ENCODE measurements at regions not wholly inside any gene's neighbourhood (a gene's known extent, or its start where the extent isn't known, plus 50 kb on each side); places are given as distances from the start of the nearest gene placed in this dataset.
"Not testable (repeated sequence)": the region's sequence is repeated elsewhere in the genome, so short reads cannot be mapped to it uniquely, and the experiment has no call there.

DNA sequence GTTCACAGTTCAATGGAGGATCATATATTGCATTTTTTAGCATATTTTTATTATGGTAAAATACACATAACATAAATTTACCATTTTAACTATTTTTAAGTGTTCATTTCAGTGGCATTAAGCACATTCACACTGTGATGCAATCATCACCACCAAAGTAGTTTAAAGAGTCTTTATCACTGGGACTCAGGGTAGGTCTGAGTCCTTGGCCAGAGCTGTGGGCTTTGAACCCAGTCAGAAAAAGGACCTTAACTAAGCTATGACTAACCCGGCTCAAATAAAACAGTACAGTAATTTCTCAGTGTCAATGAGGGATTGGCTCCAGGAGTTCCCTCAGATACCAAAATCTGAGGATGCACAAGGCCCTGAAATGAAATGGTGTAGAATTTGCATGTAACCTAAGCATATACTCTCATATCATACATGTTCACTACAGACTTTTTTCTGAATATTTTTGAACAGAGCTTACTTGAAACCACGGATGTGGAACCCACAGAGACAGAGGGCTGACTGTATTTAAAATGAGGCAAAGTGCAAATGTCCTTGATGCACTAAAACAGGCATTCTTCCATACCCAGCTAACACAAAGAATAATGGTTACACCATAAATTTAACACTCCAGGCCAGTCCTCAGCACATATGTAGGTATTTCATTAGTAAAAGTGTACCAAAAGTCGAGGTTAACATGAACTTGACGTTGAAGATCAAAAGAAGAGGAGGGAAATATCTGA is 246.2 kb downstream of the LNPK start:
- DNase-seq (ENCODE audit: low spot score) = no peak

DNA sequence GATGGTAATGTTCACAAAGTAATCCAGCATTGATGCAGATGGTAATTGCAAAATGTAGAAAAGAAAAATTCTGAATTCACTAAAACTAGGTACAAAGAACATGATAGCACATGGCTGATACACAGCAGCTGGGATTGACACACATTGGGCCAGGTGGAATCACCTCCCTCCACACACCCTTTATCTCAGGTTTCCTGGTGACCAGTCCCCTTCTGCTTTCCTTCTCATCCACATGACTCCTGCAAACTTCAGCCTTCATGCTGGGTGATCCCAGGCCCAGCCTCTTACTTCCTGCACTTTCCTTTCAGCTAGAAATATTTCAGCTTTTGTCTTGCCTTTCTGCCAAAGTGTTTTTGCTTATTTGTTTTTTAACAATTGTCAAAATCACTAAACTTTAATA is 246.9 kb downstream of the LNPK start:
- no peak for DNase-seq (ENCODE audit: low spot score)

DNA sequence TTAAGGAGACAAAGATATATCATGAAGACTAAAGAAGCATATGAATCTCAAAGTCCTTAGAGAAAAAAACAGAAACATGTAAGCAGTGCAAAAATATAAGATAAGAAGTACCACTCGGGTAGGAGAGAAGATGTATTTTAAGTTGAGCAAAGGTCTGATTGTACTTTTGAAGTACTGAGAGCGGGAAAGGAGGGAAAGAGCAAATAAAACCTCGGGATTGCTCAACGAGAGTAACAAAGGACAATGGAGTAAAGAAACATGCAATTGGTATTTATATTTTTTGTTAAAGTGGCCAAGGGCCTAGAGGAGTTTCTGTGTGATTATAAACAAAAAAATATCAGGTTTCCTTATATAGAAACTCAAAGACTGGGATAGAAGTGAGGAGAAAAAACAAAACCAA is 251.9 kb downstream of the LNPK start:
- DNase-seq (ENCODE audit: low spot score) = no peak

DNA sequence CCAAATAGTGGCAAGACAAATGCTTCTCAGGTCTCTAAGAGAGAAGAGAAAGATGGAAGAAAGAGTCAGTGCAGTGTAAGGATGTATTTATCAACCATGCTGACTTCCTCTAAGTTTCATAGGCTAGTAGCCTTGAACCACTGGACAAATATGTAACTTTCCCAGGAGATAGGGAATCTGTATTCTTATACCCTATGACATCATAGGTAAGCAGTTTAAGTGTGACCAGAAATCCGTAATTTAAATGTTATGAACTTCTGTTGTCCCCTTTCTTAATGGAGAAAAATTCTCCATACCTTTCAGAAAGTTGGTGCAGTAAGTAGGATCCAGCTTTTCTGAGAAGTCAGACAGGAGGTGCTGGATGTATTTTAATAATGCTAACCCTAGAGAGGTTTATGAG is 256.2 kb downstream of the LNPK start:
- no peak for DNase-seq (ENCODE audit: low spot score)

DNA sequence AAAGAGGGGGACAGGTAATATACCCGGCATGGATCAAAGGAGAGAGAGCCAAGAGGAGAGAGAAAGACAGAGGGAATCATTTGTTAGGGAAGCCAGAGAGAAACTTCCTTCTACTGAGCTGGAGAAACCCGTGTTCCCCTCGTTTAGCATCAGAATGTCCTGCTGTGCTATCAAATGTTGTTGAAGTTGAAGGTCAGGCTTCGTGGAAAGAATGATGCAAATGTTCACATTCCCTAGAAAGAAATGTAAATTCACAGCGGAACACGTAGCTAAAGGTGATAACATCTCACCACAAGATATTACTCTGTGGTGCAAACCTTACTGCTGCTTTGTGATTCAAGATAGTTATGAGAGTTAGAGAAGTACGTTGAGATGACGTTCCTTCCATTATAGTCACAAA is 258.1 kb downstream of the LNPK start:
- DNase-seq (ENCODE audit: low spot score) = no peak

DNA sequence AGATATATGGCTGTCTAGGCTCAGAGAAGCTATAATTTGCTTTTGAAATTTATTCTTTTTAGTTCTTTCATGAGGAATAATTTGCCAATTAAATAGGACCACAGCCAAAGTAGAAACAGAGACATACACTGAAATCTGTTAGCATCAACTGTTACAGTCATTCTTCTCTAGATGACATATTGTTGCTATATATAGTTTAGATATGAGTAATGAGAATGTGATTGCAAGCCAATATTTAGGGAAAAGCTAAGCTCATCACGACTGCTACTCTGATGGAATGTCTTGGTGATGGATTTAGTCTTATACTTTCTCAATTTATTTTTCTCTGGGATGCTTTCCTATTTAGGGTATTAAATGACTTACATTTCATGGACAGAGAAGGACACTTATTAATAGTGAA is 259.1 kb downstream of the LNPK start:
- DNase-seq (ENCODE audit: low spot score) = no peak

DNA sequence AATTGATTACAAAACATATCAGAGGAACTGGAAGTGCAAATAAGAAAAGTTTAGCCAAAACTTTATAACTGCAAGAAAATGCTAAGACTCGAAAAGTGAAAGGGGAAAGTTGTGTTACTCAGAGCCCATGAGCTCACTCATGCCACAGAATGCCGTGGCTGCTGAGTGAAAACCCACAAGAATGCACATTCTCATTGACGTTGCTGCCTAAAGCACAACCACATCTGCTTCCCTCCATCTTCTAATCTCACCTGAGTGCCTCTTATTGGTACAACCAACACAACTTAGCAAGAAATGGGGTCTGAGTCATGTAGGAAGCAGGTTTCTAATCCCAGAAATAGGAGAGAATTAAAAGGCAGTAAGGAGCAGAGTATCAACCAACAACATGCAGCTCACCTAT is 259.7 kb downstream of the LNPK start:
- no peak for DNase-seq (ENCODE audit: low spot score)

DNA sequence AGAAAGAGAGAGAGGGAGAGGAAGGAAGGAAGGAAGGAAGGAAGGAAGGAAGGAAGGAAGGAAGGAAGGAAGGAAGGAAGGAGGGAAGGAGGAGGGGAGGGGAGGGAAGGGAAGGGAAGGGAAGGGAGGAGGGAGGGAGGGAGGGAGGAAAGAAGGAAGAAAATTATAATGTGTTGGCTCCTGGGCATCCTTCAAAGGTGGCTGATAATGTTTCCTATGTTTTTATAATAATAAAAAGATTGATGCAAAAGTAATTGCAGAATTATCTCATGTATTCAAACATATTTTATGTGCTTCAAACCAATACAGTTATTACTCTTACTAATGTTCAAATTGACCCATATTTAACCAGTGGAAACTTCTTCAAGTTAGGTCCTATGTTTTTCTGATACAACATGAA is 260.9 kb downstream of the LNPK start:
- no peak for DNase-seq (ENCODE audit: low spot score)

DNA sequence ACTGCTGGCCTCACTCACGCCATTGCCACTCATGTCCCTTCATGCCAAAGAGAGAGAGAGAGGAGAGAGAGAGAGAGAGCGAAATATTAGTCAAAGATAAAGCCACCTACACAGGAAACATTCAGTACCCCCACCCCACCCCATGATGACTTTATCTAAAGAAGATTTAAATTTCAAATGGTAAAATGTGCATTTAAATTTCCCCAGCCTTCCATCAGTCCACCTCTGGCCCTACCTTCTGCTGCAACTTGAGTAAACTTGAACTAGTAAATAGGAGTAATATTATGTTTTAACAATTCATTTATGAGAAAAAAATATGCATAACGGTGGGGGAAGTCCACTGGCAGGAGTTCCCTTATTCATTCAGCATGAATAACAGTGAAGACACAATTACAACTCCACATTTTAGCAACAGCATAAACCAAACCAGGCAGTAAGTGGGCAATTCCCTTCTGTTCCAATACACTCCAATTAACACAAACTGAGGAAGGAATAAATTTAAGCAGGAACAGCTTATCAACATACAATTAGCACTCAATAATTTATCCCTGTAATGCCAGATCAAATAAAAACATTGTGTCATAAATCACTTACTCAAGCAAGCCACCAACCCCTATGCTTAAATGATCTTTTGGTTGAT is 264.2 kb downstream of the LNPK start:
- no peak for DNase-seq (ENCODE audit: low spot score)

DNA sequence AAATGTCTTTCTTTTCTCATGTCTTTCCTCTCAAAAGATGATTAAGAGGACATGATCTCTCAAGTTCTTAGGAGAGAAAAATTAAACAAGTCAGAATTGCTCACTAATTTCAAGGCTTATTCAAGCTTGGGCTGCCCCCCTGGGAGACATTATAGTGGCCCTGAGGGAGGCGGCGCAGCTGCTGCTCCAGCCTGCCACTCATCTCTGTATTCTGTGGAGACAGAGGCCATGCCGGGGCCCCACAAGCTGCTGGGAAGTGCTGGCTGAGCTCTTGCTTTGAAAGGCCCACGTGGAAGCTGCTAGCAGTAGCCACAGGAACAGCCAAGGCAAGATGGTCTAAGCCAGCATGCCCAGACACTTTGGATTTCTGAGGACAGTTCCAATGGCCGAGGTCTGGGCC is 267.4 kb downstream of the LNPK start:
- DNase-seq (ENCODE audit: low spot score) = no peak

DNA sequence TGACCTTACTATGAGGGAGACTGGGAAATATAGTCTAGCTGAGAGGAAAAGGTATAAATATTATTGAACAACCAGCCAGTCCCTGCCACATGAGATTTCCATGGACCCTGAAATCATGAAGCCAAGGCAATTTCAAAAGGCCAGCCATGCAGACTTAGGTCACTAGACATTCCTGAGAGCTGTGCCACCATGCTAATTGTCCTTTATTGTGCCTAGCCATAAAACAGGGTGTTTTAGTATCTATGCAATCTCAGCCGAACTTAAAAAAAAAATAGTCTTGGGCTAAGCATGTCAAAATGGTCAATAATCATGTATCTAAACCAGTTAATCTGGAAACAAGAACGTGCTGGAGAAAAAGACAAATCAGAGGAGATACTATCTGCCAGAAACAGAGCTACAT is 269.5 kb downstream of the LNPK start:
- no peak for DNase-seq (ENCODE audit: low spot score)

DNA sequence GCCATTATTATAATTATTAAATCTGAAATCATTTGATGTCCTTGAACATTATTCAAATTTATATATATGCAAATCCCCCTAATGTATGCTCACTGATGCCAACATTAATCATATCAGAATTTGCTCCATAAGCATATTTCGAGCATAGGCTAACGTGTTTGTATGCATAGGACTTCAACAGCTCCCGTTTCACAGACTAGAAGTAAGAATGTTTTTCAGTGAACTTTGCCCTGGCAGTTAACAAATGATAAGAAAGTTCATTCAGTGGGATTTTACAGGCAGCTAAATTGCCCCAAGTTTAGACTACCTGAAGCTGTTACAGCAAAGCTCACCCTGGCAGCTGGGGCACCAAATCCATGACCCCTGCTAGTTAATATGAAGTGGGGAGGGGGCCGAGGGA is 272.0 kb downstream of the LNPK start:
- no peak for DNase-seq (ENCODE audit: low spot score)

DNA sequence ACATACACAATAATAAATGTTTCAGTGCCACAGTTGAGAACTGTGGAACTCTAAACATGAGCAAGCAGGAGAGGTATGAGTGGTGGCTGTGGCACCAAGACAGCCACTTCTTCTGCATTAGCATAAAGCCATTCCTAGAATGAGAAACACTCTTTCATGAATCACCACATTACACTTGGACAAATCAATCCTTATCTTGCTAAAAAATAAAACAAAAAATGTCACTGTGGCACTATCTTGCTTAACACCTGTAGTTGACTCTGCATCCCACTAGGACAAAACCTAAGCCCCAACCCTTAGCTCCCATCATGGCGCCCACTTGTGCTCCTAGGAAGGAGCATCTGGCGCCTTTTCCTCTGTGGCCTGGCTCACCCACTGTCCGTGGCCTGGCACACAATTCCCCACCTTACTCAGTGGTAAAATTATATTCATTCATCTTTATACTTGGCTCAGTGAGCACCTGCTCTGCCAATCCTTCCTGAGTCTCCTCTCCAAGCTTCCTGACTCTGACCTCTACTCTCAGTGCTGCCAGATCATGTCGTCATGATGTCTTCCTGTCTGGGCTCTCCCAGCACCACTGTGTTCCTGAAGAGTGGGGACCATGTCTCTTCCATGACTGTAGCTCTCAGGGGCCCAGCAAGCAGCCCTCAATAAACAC is 272.9 kb downstream of the LNPK start:
- no peak for DNase-seq (ENCODE audit: low spot score)

DNA sequence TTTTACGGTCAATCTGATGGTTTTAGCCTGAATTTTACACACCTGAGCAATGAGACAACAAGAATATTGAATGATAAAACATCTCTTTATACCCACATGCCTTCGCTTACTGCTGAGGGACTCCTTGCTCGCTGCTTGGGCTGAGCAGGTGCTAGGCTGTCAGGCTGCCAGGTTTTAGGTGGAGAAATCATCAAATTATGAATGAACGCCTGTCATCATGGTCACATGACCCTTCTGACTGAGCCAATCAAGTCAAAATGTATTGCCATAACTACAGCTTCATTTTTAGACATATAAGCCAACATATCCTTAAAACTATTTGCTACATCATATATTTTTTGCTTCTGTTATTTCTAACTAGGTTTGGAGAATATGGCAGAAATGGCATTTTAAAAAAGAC is 274.0 kb downstream of the LNPK start:
- no peak for DNase-seq (ENCODE audit: low spot score)

DNA sequence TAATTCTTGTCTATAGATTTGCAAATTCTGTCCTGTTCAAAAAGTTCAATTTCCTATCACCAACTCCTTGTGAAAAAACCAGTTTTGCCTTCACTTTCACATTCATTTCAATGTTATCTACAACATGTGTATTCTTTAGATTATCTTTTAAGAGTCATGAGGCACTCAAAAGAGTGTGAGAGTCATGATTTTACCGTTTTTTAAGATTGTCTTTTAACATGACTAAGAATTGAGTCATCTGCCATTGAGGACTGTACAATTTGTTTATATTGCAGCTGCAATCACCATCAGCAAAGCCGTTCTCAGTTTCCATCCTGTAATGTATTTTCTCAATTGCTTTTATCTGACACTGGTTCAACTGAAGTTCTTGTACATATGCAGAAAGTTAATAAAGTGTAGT is 275.8 kb downstream of the LNPK start:
- no peak for DNase-seq (ENCODE audit: low spot score)

DNA sequence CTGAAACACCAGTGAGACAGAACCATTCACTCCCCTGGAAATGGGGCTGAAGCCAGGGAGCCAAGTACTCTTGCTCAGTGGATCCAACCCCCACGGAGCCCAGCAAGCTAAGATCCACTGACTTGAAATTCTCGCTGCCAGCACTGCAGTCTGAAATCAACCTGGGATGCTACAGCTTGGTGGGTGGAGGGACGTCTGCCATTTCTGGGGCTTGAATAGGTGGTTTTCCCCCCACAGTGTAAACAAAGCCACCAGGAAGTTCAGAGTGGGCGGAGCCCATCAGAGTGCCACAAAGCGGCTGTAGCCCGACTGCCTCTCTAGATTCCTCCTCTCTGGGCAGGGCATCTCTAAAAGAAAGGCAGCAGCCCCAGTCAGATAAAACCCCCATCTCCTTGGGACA is 292.8 kb downstream of the LNPK start:
- no peak for DNase-seq (ENCODE audit: low spot score)

DNA sequence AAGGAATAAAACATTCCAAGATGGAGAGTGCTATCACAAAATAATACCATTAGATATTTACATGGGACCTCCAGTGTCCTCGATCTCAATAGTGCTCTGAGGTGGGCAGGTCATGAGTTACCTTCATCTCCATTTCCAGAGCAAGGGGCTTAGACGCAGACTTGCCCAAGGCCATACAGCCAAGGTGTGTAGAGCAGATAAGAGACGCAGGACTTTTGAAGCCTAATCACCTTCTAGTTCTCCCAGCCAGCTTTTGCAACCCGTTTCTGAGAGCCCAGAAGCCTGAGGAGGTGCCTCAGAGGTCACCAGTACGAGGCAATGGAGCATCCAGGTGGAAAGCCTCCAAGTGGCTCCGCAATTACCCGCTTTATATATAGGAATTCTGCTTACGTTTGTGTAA is 294.7 kb downstream of the LNPK start:
- DNase-seq (ENCODE audit: low spot score) = no peak

DNA sequence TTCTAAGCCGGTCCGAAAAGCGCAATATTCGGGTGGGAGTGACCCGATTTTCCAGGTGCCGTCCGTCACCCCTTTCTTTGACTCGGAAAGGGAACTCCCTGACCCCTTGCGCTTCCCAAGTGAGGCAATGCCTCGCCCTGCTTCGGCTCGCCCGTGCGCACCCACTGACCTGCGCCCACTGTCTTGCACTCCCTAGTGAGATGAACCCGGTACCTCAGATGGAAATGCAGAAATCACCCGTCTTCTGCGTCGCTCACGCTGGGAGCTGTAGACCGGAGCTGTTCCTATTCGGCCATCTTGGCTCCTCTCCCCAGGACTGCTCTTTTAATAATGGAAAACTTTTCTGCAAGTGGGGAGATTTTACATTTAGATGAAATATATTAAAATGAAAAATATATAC is 297.5 kb downstream of the LNPK start:
- DNase-seq (ENCODE audit: low spot score) = not testable (repeated sequence)

DNA sequence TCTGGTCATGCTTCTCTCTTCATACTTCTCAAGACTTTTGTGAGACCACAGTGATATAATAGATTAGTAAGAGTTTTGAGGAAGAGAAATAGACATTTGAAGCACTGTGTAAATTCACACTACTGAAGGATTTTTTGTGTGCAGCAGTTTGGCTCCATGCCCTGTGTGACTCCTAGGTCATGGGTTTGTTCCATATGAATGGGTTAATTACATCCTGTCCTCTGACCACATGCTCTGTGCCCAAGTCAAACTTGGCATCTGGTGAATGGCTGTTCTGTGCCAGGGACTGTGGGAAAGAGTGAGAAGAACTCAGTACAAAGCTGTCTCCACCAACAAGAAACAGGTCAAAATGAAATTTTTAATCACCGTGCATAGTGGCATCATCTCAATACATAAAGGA is 304.0 kb downstream of the LNPK start:
- DNase-seq (ENCODE audit: low spot score) = no peak

DNA sequence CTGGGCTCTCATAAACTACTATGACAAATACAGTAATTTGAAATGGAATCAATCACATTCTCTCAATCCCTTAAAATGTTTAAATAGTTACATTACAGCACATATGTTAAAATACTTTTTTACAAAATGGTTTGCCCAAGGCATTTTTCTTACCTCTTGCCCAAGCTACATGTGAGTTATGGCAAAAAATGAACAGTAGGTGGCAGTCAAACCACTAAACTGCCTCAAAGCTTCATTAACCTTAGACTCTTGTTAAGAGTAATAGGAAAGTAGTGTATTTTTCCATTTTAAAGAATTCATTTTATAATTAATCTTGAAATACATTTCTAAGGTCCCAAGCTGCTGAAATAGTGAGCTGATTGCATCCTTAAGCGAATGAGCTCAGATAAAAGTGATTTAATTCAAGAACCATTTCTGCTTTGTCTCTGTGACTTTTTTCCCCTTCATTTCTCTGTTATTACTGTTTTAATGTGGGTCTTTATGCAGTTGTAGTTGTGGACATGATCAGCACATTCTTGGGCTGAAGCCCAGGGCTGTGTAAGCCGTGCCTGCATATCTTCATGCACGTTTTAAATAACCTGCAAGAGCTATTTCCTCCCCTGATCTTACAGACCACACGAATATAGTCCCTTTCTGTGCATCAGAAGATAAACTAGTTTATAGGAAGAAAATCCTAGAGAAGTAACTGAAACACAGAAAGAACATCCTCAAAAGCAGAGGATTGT is 311.8 kb downstream of the LNPK start:
- peak; percentile 42 for DNase-seq (ENCODE audit: low spot score)

DNA sequence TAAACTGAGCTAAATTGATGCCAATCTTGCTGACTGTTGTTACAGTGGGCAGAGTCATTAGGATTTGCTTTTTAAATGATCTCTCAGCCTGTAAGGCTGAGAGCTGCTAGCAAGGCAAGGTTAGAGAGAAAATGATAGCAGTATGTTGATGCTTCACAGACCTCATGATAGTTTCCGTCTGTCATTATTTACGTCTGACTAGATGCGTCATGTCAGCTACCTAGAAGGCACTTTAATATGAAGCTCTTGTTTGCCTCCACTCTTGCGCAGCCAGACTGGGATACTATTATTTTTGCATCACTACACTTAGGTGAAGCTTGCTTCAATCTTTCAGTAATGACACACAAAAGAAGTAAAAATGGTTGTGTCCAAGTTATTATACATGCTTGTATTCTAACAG is 313.8 kb downstream of the LNPK start:
- no peak for DNase-seq (ENCODE audit: low spot score)

DNA sequence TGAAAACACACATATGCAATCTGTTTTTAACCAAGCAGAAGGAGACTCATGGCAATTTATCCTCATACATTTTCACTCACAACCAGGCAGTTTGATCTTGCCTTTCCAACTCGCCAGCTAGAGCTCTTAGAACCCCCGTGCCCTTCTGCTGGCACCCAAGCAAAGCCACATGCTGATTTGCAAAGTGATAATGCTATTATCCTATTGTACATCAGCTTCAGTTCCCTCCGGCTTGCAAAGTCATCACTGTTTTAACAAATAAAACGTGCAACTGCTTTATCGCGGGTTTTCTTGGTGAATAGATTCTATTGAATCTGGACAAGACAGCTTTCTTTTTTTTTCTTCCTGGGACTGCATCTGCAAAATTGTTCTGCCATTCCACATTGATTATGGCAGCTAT is 314.6 kb downstream of the LNPK start:
- no peak for DNase-seq (ENCODE audit: low spot score)

DNA sequence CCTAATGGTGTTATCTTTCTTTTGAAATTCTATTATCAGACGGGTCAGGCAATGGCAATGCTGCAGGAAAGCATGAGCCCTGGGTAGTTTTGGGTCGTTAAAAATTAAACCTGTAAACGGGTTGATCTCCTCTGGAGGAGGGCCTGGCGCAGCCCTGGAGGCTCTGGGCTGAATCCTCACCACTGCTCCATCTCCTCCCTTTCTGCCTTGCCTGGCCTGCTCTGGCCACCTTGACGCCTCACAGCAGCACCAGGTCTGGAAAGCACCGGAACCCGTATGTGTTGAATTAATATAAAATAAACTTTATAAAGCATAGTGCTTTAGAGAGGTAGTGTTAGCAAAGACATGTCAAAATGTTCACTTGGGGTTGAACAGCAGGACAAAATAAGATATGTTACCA is 316.1 kb downstream of the LNPK start:
- no peak for DNase-seq (ENCODE audit: low spot score)

Data from putamen (tissue), 1 donor.